HCT116 (cell line): ENCODE measurements at regions not wholly inside any gene's neighbourhood (a gene's known extent, or its start where the extent isn't known, plus 50 kb on each side); places are given as distances from the start of the nearest gene placed in this dataset.

Source experiments
- ATAC-seq: fragments of 200-7000 bp; cut with Tn5 transposase; 2 replicates; pipeline ENCODE4 v1.9.1; 2020; ENCODE audit warnings: mild to moderate bottlenecking, moderate library complexity
- BruUV-seq: library from RNA; stranded (reverse); fragments of 400-500 nt; replicated peaks from 2 replicates; lab custom pipeline; 2021; lab: Mats Ljungman, UMichigan
- CTCF ChIA-PET: fragments of 300-600 bp; sonication (Branson Sonifier 250); formaldehyde crosslinking; loops from one replicate; lab custom pipeline; 2021; ENCODE audit warnings: antibody characterized with exemption; lab: Charles Lee
- POLR2A ChIA-PET: fragments of 300-600, 350-600 bp; sonication (Branson Sonifier 250); formaldehyde crosslinking; loops from one replicate; lab custom pipeline; 2021; ENCODE audit warnings: antibody characterized with exemption; lab: Charles Lee
- RAD21 ChIA-PET, 2 experiments: fragments of 300-600 bp; sonication (Branson Sonifier 250); formaldehyde crosslinking; loops; one replicate each; lab custom pipeline; 2023; ENCODE audit warnings: low total read pairs in 2 of 2; ENCODE audit not compliant: uncharacterized antibody in 2 of 2, unreplicated experiment in 2 of 2, low non-redundant PET in 1 of 2; lab: Charles Lee
- DNase-seq: peaks from one replicate; pipeline ENCODE4 v3.0.0-alpha.2; 2010; ENCODE audit warnings: low read depth, low spot score
- H2AFZ ChIP-seq: fragments of 200-600 bp; shearing (Covaris generic), sonication (generic); 2 replicates; pipeline ENCODE4 v1.6.1; 2017; ENCODE audit warnings: low read depth, mixed run types, mixed read lengths, antibody characterized with exemption, low read length; ENCODE audit not compliant: poor library complexity, severe bottlenecking
- H3K27ac ChIP-seq: 2 replicates; pipeline ENCODE4 v1.5.1; 2012; ENCODE audit warnings: low read depth, low read length
- H3K27me3 ChIP-seq: fragments of 200-600 bp; sonication (generic); 2 replicates; pipeline ENCODE4 v1.6.1; 2016; ENCODE audit warnings: mixed run types, low read length, mixed read lengths; ENCODE audit not compliant: insufficient read depth
- H3K36me3 ChIP-seq, 2 experiments: fragments of 200-500 bp in 1 of 2; fragments of 200-600 bp in 1 of 2; sonication (Bioruptor generic) in 1 of 2; sonication (generic) in 1 of 2; 2 replicates each; pipeline versions ENCODE4 v1.5.1 to v1.6.1; 2014 to 2016; ENCODE audit warnings: low read length in 2 of 2, inconsistent platforms in 1 of 2, mixed read lengths in 1 of 2, mixed run types in 1 of 2; ENCODE audit not compliant: insufficient read depth in 2 of 2, control insufficient read depth in 1 of 2
- H3K4me1 ChIP-seq, 2 experiments: fragments of 200-600 bp in 1 of 2; sonication (generic) in 1 of 2; 2 replicates each; pipeline versions ENCODE4 v1.5.1 to v1.6.1; 2012 to 2017; ENCODE audit warnings: low read length in 2 of 2, inconsistent platforms in 1 of 2, mild to moderate bottlenecking in 1 of 2, mixed read lengths in 1 of 2, mixed run types in 1 of 2, moderate library complexity in 1 of 2; ENCODE audit not compliant: insufficient read depth in 2 of 2, control insufficient read depth in 1 of 2
- H3K4me2 ChIP-seq: fragments of 200-600 bp; sonication (generic); 2 replicates; pipeline ENCODE4 v1.6.1; 2017; ENCODE audit warnings: mixed run types, low read length, mixed read lengths
- H3K4me3 ChIP-seq, 2 experiments: fragments of 200-600 bp in 1 of 2; sonication (generic) in 1 of 2; replicated peaks in 1 of 2; 2 replicates each; pipeline ENCODE4 v1.5.1; 2011 to 2016; ENCODE audit warnings: low read length in 2 of 2, control low read depth in 1 of 2, low read depth in 1 of 2, mild to moderate bottlenecking in 1 of 2, mixed read lengths in 1 of 2, mixed run types in 1 of 2
- H3K79me2 ChIP-seq: fragments of 200-600 bp; sonication (generic); 2 replicates; pipeline ENCODE4 v1.6.1; 2017; ENCODE audit warnings: mild to moderate bottlenecking, mixed run types, low read length, moderate library complexity, mixed read lengths; ENCODE audit not compliant: insufficient read depth
- H3K9ac ChIP-seq: fragments of 200-600 bp; sonication (generic); 2 replicates; pipeline ENCODE4 v1.6.1; 2016; ENCODE audit warnings: low read length, mixed read lengths
- H3K9me2 ChIP-seq: fragments of 200-600 bp; sonication (generic), shearing (Covaris generic); 2 replicates; pipeline ENCODE4 v1.6.1; 2017; ENCODE audit warnings: mixed run types, mild to moderate bottlenecking, moderate library complexity; ENCODE audit not compliant: insufficient read depth
- H3K9me3 ChIP-seq, 2 experiments: fragments of 200-500 bp in 1 of 2; fragments of 200-600 bp in 1 of 2; sonication (Bioruptor generic) in 1 of 2; sonication (generic) in 1 of 2; 2 replicates each; pipeline ENCODE4 v1.6.1; 2014 to 2017; ENCODE audit warnings: low read length in 2 of 2, mixed read lengths in 2 of 2, inconsistent platforms in 1 of 2, low read depth in 1 of 2, mild to moderate bottlenecking in 1 of 2, mixed run types in 1 of 2, moderate library complexity in 1 of 2; ENCODE audit not compliant: control insufficient read depth in 1 of 2, insufficient read depth in 1 of 2
- H4K20me1 ChIP-seq: fragments of 200-600 bp; sonication (generic), shearing (Covaris generic); 2 replicates; pipeline ENCODE4 v1.6.1; 2017; ENCODE audit warnings: mixed run types, mild to moderate bottlenecking, moderate library complexity; ENCODE audit not compliant: insufficient read depth
- CBX3 ChIP-seq: IDR thresholded peaks from 2 replicates; pipeline ENCODE4 v1.6.1; 2012; ENCODE audit warnings: low read depth
- CEBPB ChIP-seq: IDR thresholded peaks from 2 replicates; pipeline ENCODE4 v1.6.1; 2012; ENCODE audit warnings: low read depth
- EZH2phosphoT487 ChIP-seq: fragments of 200-600 bp; IDR thresholded peaks from 2 replicates; pipeline ENCODE4 v1.6.1; 2018; ENCODE audit warnings: antibody characterized with exemption, borderline replicate concordance
- POLR2AphosphoS5 ChIP-seq: IDR thresholded peaks from 2 replicates; pipeline ENCODE4 v1.6.1; 2011; ENCODE audit warnings: mild to moderate bottlenecking, low read depth, low read length, moderate library complexity
- RAD21 ChIP-seq: IDR thresholded peaks from 2 replicates; pipeline ENCODE4 v1.6.1; 2012; ENCODE audit warnings: low read depth, mild to moderate bottlenecking
- SP1 ChIP-seq: IDR thresholded peaks from 2 replicates; pipeline ENCODE4 v1.6.1; 2012; ENCODE audit warnings: low read depth
- SRF ChIP-seq: IDR thresholded peaks from 2 replicates; pipeline ENCODE4 v1.6.1; 2012; ENCODE audit warnings: low read depth
- TCF7L2 ChIP-seq: IDR thresholded peaks from 2 replicates; pipeline ENCODE4 v1.7.0; 2011; ENCODE audit warnings: borderline replicate concordance, inconsistent platforms; ENCODE audit not compliant: insufficient read depth, insufficient read length; ENCODE audit errors: extremely low read depth
- ZFX ChIP-seq: fragments of 450-650 bp; IDR thresholded peaks from 2 replicates; pipeline ENCODE4 v1.6.1; 2017
- intact Hi-C: fragments of 100-400 bp; cut with micrococcal nuclease; formaldehyde crosslinking; loops from 2 replicates; pipeline ENCODE4 v1.10.0; 2022
- TF ChIP-seq, protein P1 (sequence below): IDR thresholded peaks from 2 replicates; pipeline ENCODE4 v1.6.1; 2012; ENCODE audit warnings: low read depth
- TF ChIP-seq, protein P2 (sequence below): IDR thresholded peaks from 2 replicates; pipeline ENCODE4 v1.6.1; 2012

DNA sequence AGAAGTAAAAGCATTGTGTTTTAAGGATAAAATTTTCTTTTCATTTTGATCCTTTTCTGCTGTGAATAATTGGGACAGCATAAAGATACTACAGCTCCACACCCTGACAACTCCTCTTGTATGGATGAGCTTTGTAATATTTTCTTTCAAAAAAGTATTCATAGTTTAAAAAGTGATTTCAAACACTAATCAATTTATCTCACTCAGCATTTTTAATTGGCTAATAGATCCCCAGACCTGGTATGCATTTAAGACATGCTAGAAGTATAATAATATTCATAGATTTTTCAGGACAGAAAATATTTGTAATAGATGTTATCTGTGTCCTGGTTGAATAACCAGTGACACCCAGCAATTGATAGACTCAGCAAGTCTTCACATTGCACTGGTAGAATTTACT lies 510.7 kb downstream of the RIT2 start:
- Histone ChIP-seq H3K79me2 (no peaks in the 10 kb centered on the region), H3K9ac (no peak overlapping the region), H3K27me3 (no peaks in the 10 kb centered on the region), H3K36me3 (no peaks in the 10 kb centered on the region), H3K4me3 (no peak overlapping the region), H3K4me2 (no peak overlapping the region), H3K9me2 (no peaks in the 10 kb centered on the region), H3K27ac (no peak overlapping the region), H4K20me1 (no peaks in the 10 kb centered on the region), H3K4me1 (no peaks in the 10 kb centered on the region), H3K9me3 (peaks cover 0 to 8% of the 10 kb centered on the region in 2 experiments; a peak in 2 of 4 replicates), H2AFZ (no peak overlapping the region)
- CTCF ChIA-PET: no interaction called here
- no peak for TF ChIP-seq CEBPB
- TF ChIP-seq, protein P1, sequence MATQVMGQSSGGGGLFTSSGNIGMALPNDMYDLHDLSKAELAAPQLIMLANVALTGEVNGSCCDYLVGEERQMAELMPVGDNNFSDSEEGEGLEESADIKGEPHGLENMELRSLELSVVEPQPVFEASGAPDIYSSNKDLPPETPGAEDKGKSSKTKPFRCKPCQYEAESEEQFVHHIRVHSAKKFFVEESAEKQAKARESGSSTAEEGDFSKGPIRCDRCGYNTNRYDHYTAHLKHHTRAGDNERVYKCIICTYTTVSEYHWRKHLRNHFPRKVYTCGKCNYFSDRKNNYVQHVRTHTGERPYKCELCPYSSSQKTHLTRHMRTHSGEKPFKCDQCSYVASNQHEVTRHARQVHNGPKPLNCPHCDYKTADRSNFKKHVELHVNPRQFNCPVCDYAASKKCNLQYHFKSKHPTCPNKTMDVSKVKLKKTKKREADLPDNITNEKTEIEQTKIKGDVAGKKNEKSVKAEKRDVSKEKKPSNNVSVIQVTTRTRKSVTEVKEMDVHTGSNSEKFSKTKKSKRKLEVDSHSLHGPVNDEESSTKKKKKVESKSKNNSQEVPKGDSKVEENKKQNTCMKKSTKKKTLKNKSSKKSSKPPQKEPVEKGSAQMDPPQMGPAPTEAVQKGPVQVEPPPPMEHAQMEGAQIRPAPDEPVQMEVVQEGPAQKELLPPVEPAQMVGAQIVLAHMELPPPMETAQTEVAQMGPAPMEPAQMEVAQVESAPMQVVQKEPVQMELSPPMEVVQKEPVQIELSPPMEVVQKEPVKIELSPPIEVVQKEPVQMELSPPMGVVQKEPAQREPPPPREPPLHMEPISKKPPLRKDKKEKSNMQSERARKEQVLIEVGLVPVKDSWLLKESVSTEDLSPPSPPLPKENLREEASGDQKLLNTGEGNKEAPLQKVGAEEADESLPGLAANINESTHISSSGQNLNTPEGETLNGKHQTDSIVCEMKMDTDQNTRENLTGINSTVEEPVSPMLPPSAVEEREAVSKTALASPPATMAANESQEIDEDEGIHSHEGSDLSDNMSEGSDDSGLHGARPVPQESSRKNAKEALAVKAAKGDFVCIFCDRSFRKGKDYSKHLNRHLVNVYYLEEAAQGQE: no peak
- no peak for TF ChIP-seq TCF7L2
- no peak for TF ChIP-seq CBX3
- no peak for TF ChIP-seq SRF
- TF ChIP-seq ZFX: no peak
- TF ChIP-seq POLR2AphosphoS5: no peak
- TF ChIP-seq, protein P2, sequence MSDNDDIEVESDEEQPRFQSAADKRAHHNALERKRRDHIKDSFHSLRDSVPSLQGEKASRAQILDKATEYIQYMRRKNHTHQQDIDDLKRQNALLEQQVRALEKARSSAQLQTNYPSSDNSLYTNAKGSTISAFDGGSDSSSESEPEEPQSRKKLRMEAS: no peak
- TF ChIP-seq SP1: no peak
- TF ChIP-seq EZH2phosphoT487: no peak
- no peak for TF ChIP-seq RAD21
- RAD21 ChIA-PET: no interaction called here
- no TSS peak for BruUV-seq
- ATAC-seq (no peak), DNase-seq (no peak)
- POLR2A ChIA-PET: no interaction called here
- intact Hi-C loops: no loop called here
